ENCODE measurements at regions not wholly inside any gene's neighbourhood (a gene's known extent, or its start where the extent isn't known, plus 50 kb on each side); places are given as distances from the start of the nearest gene placed in this dataset.

- DNase-seq: no peak
Observed at GRCh38 chr11:134581966-134582769, 170.1 kb upstream of the B3GAT1 start.

GRCh38 chr11:134581121-134581626 lies 169.1 kb upstream of the B3GAT1 start:
- no peak for DNase-seq

DNA sequence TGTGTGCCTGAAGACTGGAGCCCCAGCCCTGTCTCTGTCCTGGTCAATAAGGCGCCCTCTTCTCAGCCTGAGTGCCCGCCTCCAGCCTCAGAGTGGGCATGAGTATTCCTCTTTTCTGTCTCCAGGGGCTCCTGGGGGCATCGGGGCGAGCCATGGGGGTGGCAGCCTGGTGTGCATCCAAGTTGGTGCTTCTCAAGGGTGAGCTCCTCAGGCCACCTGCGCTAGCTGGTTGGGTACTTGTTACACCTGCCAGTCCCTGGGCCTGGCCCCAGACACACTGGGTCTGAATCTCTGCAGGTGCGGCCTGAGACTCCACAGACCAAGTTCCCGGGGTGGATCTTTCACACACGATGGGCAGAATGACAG lies 168.6 kb upstream of the B3GAT1 start:
- DNase-seq: no peak

GRCh38 chr11:134579724-134580609 lies 167.9 kb upstream of the B3GAT1 start:
- DNase-seq: no peak

DNA sequence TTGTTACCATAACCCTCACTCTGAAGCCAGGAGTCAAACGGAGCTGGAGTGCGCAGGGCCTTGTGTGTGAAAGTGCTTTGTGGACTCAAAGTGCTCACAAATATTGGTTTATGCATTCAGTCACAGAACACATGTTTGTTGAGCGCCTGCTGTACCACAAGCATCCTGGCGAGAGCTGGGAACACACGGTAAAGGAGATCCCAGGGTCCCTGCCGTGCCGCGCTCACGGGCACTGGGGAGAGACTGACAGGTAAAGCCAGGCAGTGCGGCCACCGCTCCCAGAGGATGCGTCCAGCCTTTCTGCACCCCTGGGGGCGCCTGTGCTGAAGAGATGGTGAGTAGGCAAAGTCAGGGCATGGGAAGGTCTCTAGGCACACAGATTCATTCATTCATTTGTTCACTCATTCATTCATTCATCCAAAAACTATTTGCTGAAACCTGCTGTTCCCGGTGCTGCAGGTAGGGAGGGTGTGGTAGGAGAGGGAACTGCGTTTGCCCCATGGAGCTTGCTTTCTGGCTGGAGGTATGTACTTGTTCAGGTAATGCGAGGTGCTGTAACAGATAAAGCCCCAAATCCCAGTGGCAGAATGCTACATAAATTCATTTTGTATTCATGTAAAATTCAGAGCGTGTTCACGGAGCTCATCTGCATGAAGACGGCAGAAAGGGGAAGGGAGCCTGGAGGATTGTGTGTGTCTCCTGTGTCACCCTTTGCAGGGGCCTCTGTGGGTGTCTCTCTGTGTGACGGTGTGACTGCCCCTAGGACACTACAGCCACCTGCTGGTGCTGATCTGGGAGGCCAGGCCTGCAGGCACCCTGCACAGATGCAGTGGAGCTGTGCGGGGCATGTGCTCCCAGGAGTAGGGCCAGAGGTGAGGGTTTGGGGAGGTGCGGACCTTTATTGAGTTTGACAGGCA lies 167.0 kb upstream of the B3GAT1 start:
- no peak for DNase-seq

GRCh38 chr11:134577751-134578395 lies 165.8 kb upstream of the B3GAT1 start:
- no peak for DNase-seq

DNA sequence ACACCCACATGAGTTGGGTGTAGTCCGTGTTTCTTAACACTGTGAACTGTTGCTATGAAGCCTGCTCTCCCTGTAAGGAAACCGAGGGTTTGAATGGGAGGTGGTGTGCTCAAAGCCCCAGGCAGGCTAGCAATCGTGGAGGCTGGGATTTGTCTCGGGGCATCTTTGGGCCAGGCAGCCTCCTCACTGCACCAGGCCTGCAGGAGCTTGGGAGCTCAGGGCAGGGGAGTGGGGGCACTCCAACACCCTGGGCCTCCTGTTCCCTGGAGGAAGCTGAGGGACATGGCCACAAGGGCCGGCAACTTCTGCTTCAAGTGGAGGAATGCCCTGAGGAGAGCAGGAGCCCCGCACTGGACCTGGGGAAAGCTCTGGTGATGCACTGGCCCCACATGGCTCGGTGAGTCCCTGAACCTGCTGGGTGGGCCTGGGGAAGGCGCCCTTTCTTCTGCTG lies 164.7 kb upstream of the B3GAT1 start:
- DNase-seq: no peak

DNA sequence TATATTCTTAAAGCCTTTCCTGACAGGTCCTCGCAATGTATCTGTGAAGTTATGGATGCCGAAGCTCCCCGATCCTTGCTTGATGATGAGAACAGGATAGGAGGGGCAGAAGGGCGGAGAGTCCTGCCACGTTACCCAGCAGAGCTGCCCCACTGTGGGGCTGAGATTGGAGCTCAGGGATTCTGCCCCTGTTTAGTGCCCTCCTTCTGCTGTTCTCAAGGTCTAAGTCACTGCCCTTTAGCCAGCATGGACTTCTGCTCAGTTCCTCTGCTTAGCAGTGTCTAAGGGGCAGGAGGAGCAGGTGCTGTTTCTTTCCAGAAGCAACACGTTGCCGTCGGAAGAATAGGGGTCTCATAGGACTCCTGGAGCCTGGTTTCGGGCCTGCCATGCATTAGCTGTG lies 164.2 kb upstream of the B3GAT1 start:
- no peak for DNase-seq

DNA sequence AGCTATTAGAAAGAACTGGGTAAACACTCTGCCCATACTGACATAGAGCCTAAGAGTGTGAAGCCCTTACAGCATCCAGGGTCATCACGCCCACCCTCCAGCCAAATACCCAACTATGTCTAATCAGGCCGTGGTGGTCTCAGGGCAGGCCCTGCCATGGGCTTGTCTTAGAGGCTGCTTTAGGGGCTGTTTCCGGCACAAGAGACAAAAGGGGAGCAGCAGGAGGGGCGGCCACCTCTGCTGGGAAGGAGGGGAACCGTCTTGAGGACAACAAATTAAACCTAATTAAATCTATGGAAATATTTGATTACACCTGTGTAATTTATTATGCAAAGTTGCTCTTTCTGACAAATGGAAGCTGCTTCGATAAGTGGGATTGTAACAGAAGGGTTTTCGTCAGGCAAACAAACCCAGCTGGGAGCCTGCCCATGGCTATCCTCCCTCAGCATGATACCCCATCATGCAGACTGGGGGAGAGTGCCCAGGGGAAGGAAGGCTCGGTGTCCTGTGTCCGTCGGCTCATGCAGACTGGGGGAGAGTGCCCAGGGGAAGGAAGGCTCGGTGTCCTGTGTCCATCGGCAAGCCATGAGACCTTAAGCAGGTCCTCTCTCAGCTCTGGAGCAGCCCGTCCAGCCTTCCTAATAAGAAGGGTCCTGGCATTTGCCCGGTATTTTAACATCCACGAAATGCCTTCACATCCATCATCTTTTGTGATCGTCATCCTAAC lies 163.6 kb upstream of the B3GAT1 start:
- DNase-seq: no peak

DNA sequence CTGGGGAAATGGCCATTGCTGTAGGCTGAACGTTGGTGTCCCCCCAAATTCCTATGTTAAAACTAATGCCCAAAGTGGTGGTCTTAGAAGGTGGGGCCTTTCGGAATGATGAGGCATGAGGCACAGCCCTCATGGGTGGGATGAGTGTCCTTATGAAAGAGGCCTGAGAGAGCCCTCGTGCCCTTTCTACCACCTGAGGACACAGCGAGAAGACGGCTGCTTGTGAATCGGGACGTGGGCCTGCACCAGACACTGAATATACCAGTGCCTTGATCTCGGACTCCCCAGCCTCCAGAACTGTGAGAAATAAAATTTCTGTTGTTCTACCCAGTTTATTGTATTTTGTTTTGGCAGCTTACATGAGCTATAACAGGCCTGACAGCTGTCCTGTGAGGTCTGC lies 162.9 kb upstream of the B3GAT1 start:
- no peak for DNase-seq

GRCh38 chr11:134574425-134574824 lies 162.4 kb upstream of the B3GAT1 start:
- no peak for DNase-seq

DNA sequence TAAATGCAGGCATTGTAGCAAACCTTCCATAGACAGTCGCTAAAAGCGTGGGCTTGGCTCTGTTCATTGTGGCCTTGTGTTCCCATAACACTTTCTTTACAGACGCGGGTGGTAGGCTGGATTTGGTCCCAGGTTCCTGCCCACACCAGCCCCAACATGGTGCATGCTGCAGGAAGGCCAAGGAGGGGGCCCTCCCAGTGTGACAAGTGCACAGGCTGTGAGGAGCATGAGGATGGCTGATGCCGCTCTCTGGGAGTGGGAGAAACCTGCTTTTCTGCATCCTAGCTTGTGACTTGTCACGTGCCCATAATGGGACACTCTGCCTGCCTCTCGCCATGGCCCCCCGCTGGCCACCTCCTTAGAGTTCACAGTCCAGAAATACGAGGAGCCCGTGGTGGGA lies 161.8 kb upstream of the B3GAT1 start:
- DNase-seq: no peak

GRCh38 chr11:134572741-134573675 lies 161.0 kb upstream of the B3GAT1 start:
- DNase-seq: no peak

- no peak for DNase-seq
Observed at GRCh38 chr11:134571301-134571700, 159.3 kb upstream of the B3GAT1 start.

GRCh38 chr11:134569195-134569594 lies 157.2 kb upstream of the B3GAT1 start:
- DNase-seq: no peak

DNA sequence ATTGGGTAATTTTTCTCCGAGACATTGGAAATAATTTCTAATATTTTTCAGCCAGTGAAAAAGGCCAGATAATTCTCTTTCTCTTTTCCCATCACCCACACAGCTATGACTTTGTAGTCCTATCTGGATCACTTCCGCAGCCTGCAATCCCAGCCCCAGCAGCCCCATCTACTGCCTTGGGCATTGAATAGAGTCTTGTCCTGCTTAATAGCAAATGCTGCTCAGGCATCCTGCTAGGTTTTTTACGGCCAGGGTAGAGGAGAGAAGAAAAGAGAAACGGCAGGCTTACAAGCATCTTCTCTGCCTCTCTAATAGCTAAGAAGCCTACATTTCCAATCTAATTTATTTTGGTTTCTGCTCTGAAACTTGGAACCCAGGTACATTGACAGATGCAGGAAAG lies 154.3 kb upstream of the B3GAT1 start:
- no peak for DNase-seq

DNA sequence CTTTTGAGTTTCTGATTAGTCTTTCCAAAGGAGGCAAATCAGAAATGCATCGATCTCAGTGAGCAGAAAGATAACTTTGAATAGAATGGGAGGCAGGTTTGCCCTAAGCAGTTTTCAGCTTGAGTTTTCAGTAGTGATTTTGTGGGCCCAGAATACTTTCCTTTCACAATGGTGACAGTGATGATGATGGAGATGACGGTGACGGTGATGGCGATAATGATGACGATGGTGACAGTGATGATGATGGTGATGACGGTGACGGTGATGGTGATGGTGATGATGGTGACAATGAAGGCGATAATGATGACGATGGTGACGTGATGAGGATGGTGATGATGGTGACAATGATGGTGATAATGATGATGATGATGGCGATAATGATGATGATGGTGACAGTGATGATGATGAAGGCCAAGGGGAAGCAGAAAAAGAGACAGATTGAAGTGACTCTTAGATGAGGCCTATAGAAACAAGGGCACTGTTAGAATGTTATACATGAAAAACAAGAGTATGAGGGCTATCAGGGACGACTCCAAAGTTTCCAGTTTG lies 153.4 kb upstream of the B3GAT1 start:
- DNase-seq: no peak

DNA sequence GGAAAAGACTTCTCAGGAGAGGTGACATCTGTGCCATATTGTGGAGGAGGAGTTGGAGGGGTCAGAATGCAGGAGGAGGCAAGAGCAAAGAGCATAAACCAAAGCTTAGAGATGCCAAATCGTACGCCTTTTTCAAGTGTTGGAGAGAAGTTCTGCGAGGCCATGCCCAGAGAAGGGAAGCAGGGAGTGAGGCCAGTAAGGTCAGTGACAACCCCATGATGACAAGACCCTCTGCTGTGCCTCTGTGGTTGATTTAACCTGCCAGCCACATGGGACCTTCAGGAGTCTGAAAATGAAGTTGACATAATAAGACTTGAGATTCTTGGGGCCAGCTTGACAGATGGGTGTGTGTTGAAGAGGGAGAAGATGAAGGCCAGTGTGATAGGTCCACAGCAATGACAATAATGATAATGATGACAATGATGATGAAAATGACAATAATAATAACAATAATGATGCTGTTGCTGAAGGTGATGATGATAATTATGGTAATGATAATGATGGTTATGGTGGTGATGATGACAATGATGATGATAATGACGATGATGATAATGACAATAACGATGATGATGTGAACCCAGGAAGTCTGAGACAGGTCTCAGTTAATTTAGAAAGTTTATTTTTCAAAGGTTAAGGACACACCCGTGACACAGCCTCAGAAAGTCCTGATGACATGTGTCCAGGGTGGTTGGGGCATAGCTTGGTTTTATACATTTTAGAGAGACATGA lies 152.6 kb upstream of the B3GAT1 start:
- no peak for DNase-seq

GRCh38 chr11:134562941-134563471 lies 151.0 kb upstream of the B3GAT1 start:
- no peak for DNase-seq

Measured in activated CD4-positive, alpha-beta T cell treated with anti-CD3 and anti-CD28 coated beads for 1 hour (primary cell).